HG03135 (cell line): ENCODE measurements at regions not wholly inside any gene's neighbourhood (a gene's known extent, or its start where the extent isn't known, plus 50 kb on each side); places are given as distances from the start of the nearest gene placed in this dataset.

Experiments
- ATAC-seq: cut with Tn5 transposase; IDR thresholded peaks from one replicate; pipeline ENCODE4 v1.9.1; 2021; ENCODE audit warnings: mild to moderate bottlenecking, moderate library complexity; ENCODE audit not compliant: unreplicated experiment

GRCh38 chrX:16222151-16222550, 54.9 kb downstream of the MAGEB17 start:
- ATAC-seq = no peak

- ATAC-seq = no peak
These were observed 56.1 kb downstream of the MAGEB17 start for GRCh38 chrX:16223385-16223784.

GRCh38 chrX:16239211-16239610, 71.9 kb downstream of the MAGEB17 start:
- ATAC-seq = no peak

GRCh38 chrX:16240231-16240905, 73.1 kb downstream of the MAGEB17 start:
- ATAC-seq = no peak

GRCh38 chrX:16240968-16241367, 73.7 kb downstream of the MAGEB17 start:
- no peak for ATAC-seq

GRCh38 chrX:16250296-16250695, 83.0 kb downstream of the MAGEB17 start:
- ATAC-seq = no peak

GRCh38 chrX:16251782-16252181, 84.5 kb downstream of the MAGEB17 start:
- no peak for ATAC-seq

- ATAC-seq = no peak
These were observed 91.6 kb downstream of the MAGEB17 start for GRCh38 chrX:16258882-16259281.

GRCh38 chrX:16267431-16267830, 100.2 kb downstream of the MAGEB17 start:
- ATAC-seq = no peak

GRCh38 chrX:16268206-16268605, 100.9 kb downstream of the MAGEB17 start:
- no peak for ATAC-seq

GRCh38 chrX:16278927-16279326, 111.6 kb downstream of the MAGEB17 start:
- ATAC-seq = no peak

GRCh38 chrX:16282209-16282608, 114.9 kb downstream of the MAGEB17 start:
- ATAC-seq = no peak

GRCh38 chrX:16284842-16285241, 117.6 kb downstream of the MAGEB17 start:
- no peak for ATAC-seq

- ATAC-seq = no peak
These were observed 123.7 kb downstream of the MAGEB17 start for GRCh38 chrX:16290997-16291396.

- ATAC-seq = no peak
These were observed 133.6 kb downstream of the MAGEB17 start for GRCh38 chrX:16300831-16301230.

- ATAC-seq = no peak
These were observed 137.5 kb downstream of the MAGEB17 start for GRCh38 chrX:16304751-16305150.

GRCh38 chrX:16305187-16305586, 137.9 kb downstream of the MAGEB17 start:
- no peak for ATAC-seq

- ATAC-seq = no peak
These were observed 140.7 kb downstream of the MAGEB17 start for GRCh38 chrX:16307950-16308349.

- no peak for ATAC-seq
These were observed 141.5 kb downstream of the MAGEB17 start for GRCh38 chrX:16308773-16309172.

- ATAC-seq = no peak
These were observed 143.0 kb downstream of the MAGEB17 start for GRCh38 chrX:16310326-16310725.

- ATAC-seq = no peak
These were observed 144.4 kb downstream of the MAGEB17 start for GRCh38 chrX:16311671-16312070.

GRCh38 chrX:16312761-16313623, 145.7 kb downstream of the MAGEB17 start:
- no peak for ATAC-seq
